B cell (primary cell): ENCODE measurements at regions not wholly inside any gene's neighbourhood (a gene's known extent, or its start where the extent isn't known, plus 50 kb on each side); places are given as distances from the start of the nearest gene placed in this dataset.

Experiments used
- ATAC-seq: fragments of 200-7000 bp; cut with Tn5 transposase; one replicate; pipeline ENCODE4 v1.10.0; 2021; ENCODE audit warnings: low read depth, mild to moderate bottlenecking, moderate number of reproducible peaks, moderate library complexity
- CTCF ChIA-PET: fragments of 350-600 bp; sonication (Branson Sonifier 250); formaldehyde crosslinking; loops from one replicate; lab custom pipeline; 2021; ENCODE audit warnings: antibody characterized with exemption, inconsistent platforms; lab: Charles Lee
- POLR2A ChIA-PET: fragments of 350-600 bp; sonication (Branson Sonifier 250); formaldehyde crosslinking; loops from one replicate; lab custom pipeline; 2021; ENCODE audit warnings: antibody characterized with exemption; lab: Charles Lee
- DNase-seq: peaks from one replicate; pipeline ENCODE4 v3.0.0; 2013
- H2AFZ ChIP-seq: 2 replicates; pipeline ENCODE4 v1.6.1; 2012; ENCODE audit warnings: mild to moderate bottlenecking, low read depth, low read length; ENCODE audit not compliant: insufficient read depth, poor library complexity, severe bottlenecking
- H3K27ac ChIP-seq, 2 donors: 1 replicate in 1 of 2; 2 replicates in 1 of 2; pipeline ENCODE4 v1.5.1; 2012 to 2013; ENCODE audit warnings: low read length in 2 of 2, mild to moderate bottlenecking in 2 of 2, moderate library complexity in 1 of 2
- H3K27me3 ChIP-seq, 4 experiments: fragments of 200-600 bp in 1 of 4; sonication (generic) in 1 of 4; replicated peaks in 1 of 4; 1 replicate in 2 of 4; 2 replicates in 2 of 4; pipeline versions ENCODE4 v1.6.1 to v1.7.0; 2013 to 2016; ENCODE audit warnings: low read length in 3 of 4, mild to moderate bottlenecking in 2 of 4, mixed read lengths in 1 of 4, moderate library complexity in 1 of 4; ENCODE audit not compliant: insufficient read depth in 4 of 4, control insufficient read depth in 3 of 4; ENCODE audit errors: control extremely low read depth in 1 of 4
- H3K36me3 ChIP-seq, 2 experiments: replicated peaks in 1 of 2; 1 replicate in 1 of 2; 2 replicates in 1 of 2; pipeline versions ENCODE4 v1.6.1 to v1.7.1; 2013; ENCODE audit warnings: low read length in 1 of 2; ENCODE audit not compliant: insufficient read depth in 2 of 2, control insufficient read depth in 1 of 2; ENCODE audit errors: control extremely low read depth in 1 of 2, extremely low read depth in 1 of 2
- H3K4me1 ChIP-seq, 2 donors: fragments of 200-600 bp in 1 of 2; sonication (generic) in 1 of 2; 1 replicate in 1 of 2; 2 replicates in 1 of 2; pipeline versions ENCODE4 v1.5.1 to v1.6.1; 2013 to 2017; ENCODE audit warnings: low read length in 2 of 2; ENCODE audit not compliant: control insufficient read depth in 2 of 2, insufficient read depth in 2 of 2
- H3K4me2 ChIP-seq: replicated peaks from 2 replicates; pipeline ENCODE3; 2012; ENCODE audit warnings: mild to moderate bottlenecking, low read depth, low read length; ENCODE audit not compliant: poor library complexity, severe bottlenecking
- H3K4me3 ChIP-seq, 5 experiments: fragments of 200-600 bp in 1 of 5; sonication (generic) in 1 of 5; 1 replicate in 3 of 5; 2 replicates in 2 of 5; pipeline versions ENCODE4 v1.5.1 to v1.7.0; 2011 to 2016; ENCODE audit warnings: low read length in 4 of 5, mild to moderate bottlenecking in 4 of 5, low read depth in 2 of 5, control low read depth in 1 of 5, moderate library complexity in 1 of 5; ENCODE audit not compliant: insufficient read depth in 1 of 5; ENCODE audit errors: control extremely low read depth in 1 of 5, extremely low read depth in 1 of 5
- H3K79me2 ChIP-seq: fragments of 200-600 bp; sonication (generic); one replicate; pipeline ENCODE4 v1.6.0; 2016; ENCODE audit warnings: low read length; ENCODE audit not compliant: control insufficient read depth, insufficient read depth
- H3K9ac ChIP-seq: fragments of 200-600 bp; sonication (generic); 2 replicates; pipeline ENCODE4 v1.6.1; 2017; ENCODE audit warnings: mild to moderate bottlenecking, low read length, moderate library complexity
- H3K9me3 ChIP-seq, 3 donors: one replicate each; pipeline versions ENCODE4 v1.6.1 to v1.7.1; 2013; ENCODE audit warnings: low read length in 2 of 3; ENCODE audit not compliant: control insufficient read depth in 2 of 3, insufficient read depth in 1 of 3; ENCODE audit errors: control extremely low read depth in 1 of 3
- H4K20me1 ChIP-seq: 2 replicates; pipeline ENCODE4 v1.6.0; 2012; ENCODE audit warnings: mild to moderate bottlenecking, low read length; ENCODE audit not compliant: insufficient read depth, control insufficient read depth, poor library complexity, severe bottlenecking
- H3K27ac Mint-ChIP-seq: one replicate; pipeline ENCODE4 v1.8.0; 2021; ENCODE audit warnings: mixed read lengths
- H3K27me3 Mint-ChIP-seq: one replicate; pipeline ENCODE4 v1.8.0; 2021; ENCODE audit warnings: mixed read lengths
- H3K4me1 Mint-ChIP-seq: one replicate; pipeline ENCODE4 v1.8.0; 2021; ENCODE audit warnings: mixed read lengths
- H3K4me3 Mint-ChIP-seq: one replicate; pipeline ENCODE4 v1.8.0; 2021; ENCODE audit warnings: mixed read lengths
- H3K9me3 Mint-ChIP-seq: one replicate; pipeline ENCODE4 v1.8.0; 2022; ENCODE audit warnings: mixed read lengths; ENCODE audit not compliant: insufficient read depth
- EZH2 ChIP-seq: IDR thresholded peaks from 2 replicates; pipeline ENCODE4 v1.6.1; 2012; ENCODE audit warnings: borderline replicate concordance, low read depth, mild to moderate bottlenecking, moderate library complexity, low read length; ENCODE audit not compliant: insufficient read depth, poor library complexity, severe bottlenecking
- WGBS: methylation state at CpG from one replicate; pipeline ENCODE4 v1.1.5; 2013; ENCODE audit warnings: missing lambda C conversion rate; ENCODE audit not compliant: insufficient coverage; 5-methylcytosine and 5-hydroxymethylcytosine counted together
- intact Hi-C: fragments of 100-400 bp; cut with micrococcal nuclease; formaldehyde crosslinking; loops from one replicate; pipeline ENCODE4 v1.10.0; 2022
- TF ChIP-seq, protein P1 (sequence below): fragments of 200-600 bp; IDR thresholded peaks from one replicate; pipeline ENCODE4 v1.8.0; 2022; ENCODE audit warnings: antibody characterized with exemption, mild to moderate bottlenecking

DNA sequence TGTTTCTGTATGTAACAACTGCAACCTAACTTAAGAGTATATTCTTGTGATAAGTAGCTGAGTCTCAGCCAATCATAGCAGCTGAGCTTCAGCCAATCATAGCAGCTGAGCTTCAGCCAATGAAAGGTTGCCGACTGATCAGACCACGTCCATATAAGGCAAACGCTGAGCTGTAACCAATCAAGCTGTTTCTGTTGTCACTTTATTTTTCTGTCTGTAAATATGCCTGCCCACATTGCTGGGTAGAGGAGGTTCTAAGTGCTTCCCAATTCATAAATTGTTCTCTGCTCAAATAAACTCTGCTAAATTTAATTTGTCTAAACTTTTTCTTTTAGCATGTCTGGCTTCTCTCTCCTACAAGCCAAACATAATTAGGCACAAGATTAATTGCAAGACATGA is 231.5 kb upstream of the TCF4 start:
- ChIA-PET POLR2A (no interaction called here), CTCF (no interaction called here)
- Mint-ChIP-seq H3K4me1 (no peaks in the 10 kb centered on the region), H3K27ac (no peak overlapping the region), H3K9me3 (no peaks in the 10 kb centered on the region), H3K27me3 (no peaks in the 10 kb centered on the region), H3K4me3 (no peak overlapping the region)
- no CpG with 5 or more reads among the region's 3 CpGs for WGBS
- Histone ChIP-seq H3K4me3 (no peak overlapping the region), H3K4me2 (no peak overlapping the region), H3K9me3 (no peaks in the 10 kb centered on the region), H3K27me3 (no peaks in the 10 kb centered on the region), H3K36me3 (no peaks in the 10 kb centered on the region), H3K4me1 (no peaks in the 10 kb centered on the region), H2AFZ (no peak overlapping the region), H3K79me2 (no peaks in the 10 kb centered on the region), H4K20me1 (no peaks in the 10 kb centered on the region), H3K9ac (no peak overlapping the region), H3K27ac (no peak overlapping the region)
- TF ChIP-seq EZH2 = no peak
- TF ChIP-seq, protein P1, sequence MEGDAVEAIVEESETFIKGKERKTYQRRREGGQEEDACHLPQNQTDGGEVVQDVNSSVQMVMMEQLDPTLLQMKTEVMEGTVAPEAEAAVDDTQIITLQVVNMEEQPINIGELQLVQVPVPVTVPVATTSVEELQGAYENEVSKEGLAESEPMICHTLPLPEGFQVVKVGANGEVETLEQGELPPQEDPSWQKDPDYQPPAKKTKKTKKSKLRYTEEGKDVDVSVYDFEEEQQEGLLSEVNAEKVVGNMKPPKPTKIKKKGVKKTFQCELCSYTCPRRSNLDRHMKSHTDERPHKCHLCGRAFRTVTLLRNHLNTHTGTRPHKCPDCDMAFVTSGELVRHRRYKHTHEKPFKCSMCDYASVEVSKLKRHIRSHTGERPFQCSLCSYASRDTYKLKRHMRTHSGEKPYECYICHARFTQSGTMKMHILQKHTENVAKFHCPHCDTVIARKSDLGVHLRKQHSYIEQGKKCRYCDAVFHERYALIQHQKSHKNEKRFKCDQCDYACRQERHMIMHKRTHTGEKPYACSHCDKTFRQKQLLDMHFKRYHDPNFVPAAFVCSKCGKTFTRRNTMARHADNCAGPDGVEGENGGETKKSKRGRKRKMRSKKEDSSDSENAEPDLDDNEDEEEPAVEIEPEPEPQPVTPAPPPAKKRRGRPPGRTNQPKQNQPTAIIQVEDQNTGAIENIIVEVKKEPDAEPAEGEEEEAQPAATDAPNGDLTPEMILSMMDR = no peak
- ATAC-seq (no peak), DNase-seq (no peak)
- intact Hi-C loops = loop anchor here (10.0 kb wide), 1 partner anchor 55 kb away; no protein-coding TSS in a partner anchor

DNA sequence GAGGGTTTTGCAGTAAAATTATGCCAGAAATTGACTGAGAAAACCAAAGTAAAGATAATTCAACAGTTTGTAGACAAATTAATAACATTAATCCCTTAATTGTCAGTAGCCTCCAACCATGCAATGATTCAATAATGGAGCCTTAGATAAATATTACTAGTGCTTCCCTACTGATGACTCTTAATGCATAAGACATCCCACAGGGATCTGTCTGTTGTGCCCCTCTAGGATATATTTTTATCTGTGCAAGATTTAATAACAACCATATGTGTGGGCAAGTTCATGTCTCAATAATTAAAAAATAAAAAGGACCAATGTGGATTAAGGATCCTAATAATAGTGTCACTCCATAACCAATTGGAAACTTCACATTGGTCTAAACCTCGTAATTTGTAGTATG is 230.3 kb upstream of the TCF4 start:
- Histone ChIP-seq H3K36me3 (no peaks in the 10 kb centered on the region), H2AFZ (no peak overlapping the region), H3K9ac (no peak overlapping the region), H3K4me3 (no peak overlapping the region), H3K27ac (no peak overlapping the region), H3K4me1 (no peaks in the 10 kb centered on the region), H4K20me1 (no peaks in the 10 kb centered on the region), H3K79me2 (no peaks in the 10 kb centered on the region), H3K4me2 (no peak overlapping the region), H3K9me3 (no peaks in the 10 kb centered on the region), H3K27me3 (no peaks in the 10 kb centered on the region)
- DNase-seq (no peak), ATAC-seq (no peak)
- no peak overlapping the region for H3K4me3 Mint-ChIP-seq
- H3K27ac Mint-ChIP-seq = no peak overlapping the region
- no peaks in the 10 kb centered on the region for H3K4me1 Mint-ChIP-seq
- no CpG with 5 or more reads among the region's 1 CpG for WGBS
- CTCF ChIA-PET = no interaction called here
- intact Hi-C loops = loop anchor here (10.0 kb wide), 1 partner anchor 53 kb away; no protein-coding TSS in a partner anchor
- H3K9me3 Mint-ChIP-seq = no peaks in the 10 kb centered on the region
- TF ChIP-seq, protein P1 = no peak
- TF ChIP-seq EZH2 = no peak
- POLR2A ChIA-PET = no interaction called here
- no peaks in the 10 kb centered on the region for H3K27me3 Mint-ChIP-seq
